Heart left ventricle (tissue), 16 donors: ENCODE measurements at regions not wholly inside any gene's neighbourhood (a gene's known extent, or its start where the extent isn't known, plus 50 kb on each side); places are given as distances from the start of the nearest gene placed in this dataset.
"Not testable (repeated sequence)": the region's sequence is repeated elsewhere in the genome, so short reads cannot be mapped to it uniquely, and the experiment has no call there.

Source experiments
- ATAC-seq, 4 donors: fragments of 200-7000 bp; cut with Tn5 transposase; one replicate each; pipeline ENCODE4 v1.9.1; 2020 to 2022; ENCODE audit warnings: moderate library complexity in 4 of 4, mild to moderate bottlenecking in 3 of 4, moderate number of reproducible peaks in 1 of 4
- DNase-seq, 5 donors: peaks; one replicate each; pipeline ENCODE4 v3.0.0-alpha.2; 2020
- H3K27ac ChIP-seq, 12 donors: fragments of 200-600 bp; sonication (generic) in 4 of 12; one replicate each; pipeline versions ENCODE4 v1.5.0 to v1.8.0; 2016 to 2022; ENCODE audit warnings: mild to moderate bottlenecking in 2 of 12
- H3K27me3 ChIP-seq, 9 donors: fragments of 200-600 bp; sonication (generic) in 2 of 9; one replicate each; pipeline versions ENCODE4 v1.5.1 to v1.8.0; 2016 to 2022; ENCODE audit warnings: mild to moderate bottlenecking in 3 of 9
- H3K36me3 ChIP-seq, 9 donors: fragments of 200-600 bp; sonication (generic) in 2 of 9; one replicate each; pipeline versions ENCODE4 v1.5.0 to v1.8.0; 2018 to 2022; ENCODE audit warnings: mild to moderate bottlenecking in 2 of 9
- H3K4me1 ChIP-seq, 12 donors: fragments of 200-600 bp; sonication (generic) in 4 of 12; one replicate each; pipeline versions ENCODE4 v1.5.0 to v1.8.0; 2016 to 2022; ENCODE audit warnings: mild to moderate bottlenecking in 3 of 12
- H3K4me3 ChIP-seq, 12 donors: fragments of 200-600 bp; sonication (generic) in 4 of 12; one replicate each; pipeline versions ENCODE4 v1.5.0 to v1.8.0; 2017 to 2022; ENCODE audit warnings: mild to moderate bottlenecking in 9 of 12, moderate library complexity in 4 of 12
- H3K9me3 ChIP-seq, 12 donors: fragments of 200-600 bp; sonication (generic) in 4 of 12; one replicate each; pipeline versions ENCODE4 v1.5.0 to v1.8.0; 2016 to 2022; ENCODE audit warnings: mild to moderate bottlenecking in 1 of 12
- POLR2A ChIP-seq, 2 donors: fragments of 450-650 bp; IDR thresholded peaks; one replicate each; pipeline ENCODE4 v1.6.1; 2017; ENCODE audit warnings: antibody characterized with exemption in 2 of 2, mild to moderate bottlenecking in 2 of 2, moderate library complexity in 2 of 2
- WGBS, 4 donors: extraction: QIAGEN DNeasy Blood & Tissue Kit in 2 of 4; methylation state at CpG; one replicate each; pipeline versions ENCODE4 v1.1.5 to v1.1.7; 2013 to 2018; 5-methylcytosine and 5-hydroxymethylcytosine counted together
- intact Hi-C, 10 donors: fragments of 100-400 bp; cut with DNase I; formaldehyde crosslinking; loops; one replicate each; pipeline versions ENCODE4 v1.11.1 to v1.14.2; 2022
- TF ChIP-seq, protein P1 (sequence below), 12 donors: fragments of 200-600 bp; sonication (generic) in 4 of 12; IDR thresholded peaks; one replicate each; pipeline versions ENCODE4 v1.5.0 to v1.8.0; 2018 to 2022; ENCODE audit warnings: antibody characterized with exemption in 12 of 12, mild to moderate bottlenecking in 5 of 12
- donor health status: ischemic (EF 13 %, LVEDD 7.1; RV severe dilation, severe dysfunction).
- donor health status: healthy with polysubstance abuse.
- donor health status: DM: no; HTN: yes; CAD: no.
- donor health status: DM: no; HTN: no; CAD: no.
- donor health status: ischemic (EF 25% LVEDD 6.9; RV normal size, moderate dysfunction).
- donor health status: ischemic (EF 25% LVEDD 5.7; RV mildly dilated, moderate dysfunction).
- donor health status: healthy.
- donor health status: DM: yes; HTN: yes; CAD: no.
- donor health status: ischemic (EF 35%, LVEDD 5.7; RV mildly dilated, moderate dysfunction).
- donor health status: nonischemic (EF 11% LVEDD 7.7; RV severe dilation, severe dysfunction).
- donor health status: DM: yes; HTN: yes; CAD: no.
- donor health status: PGD.
- donor health status: ischemic (EF 29% LVEDD 5.4; RV normal size, mild dysfunction).
- donor health status: nonischemic (EF 23%, LVEDD 6.1; RV moderate dilation, normal function).

DNA sequence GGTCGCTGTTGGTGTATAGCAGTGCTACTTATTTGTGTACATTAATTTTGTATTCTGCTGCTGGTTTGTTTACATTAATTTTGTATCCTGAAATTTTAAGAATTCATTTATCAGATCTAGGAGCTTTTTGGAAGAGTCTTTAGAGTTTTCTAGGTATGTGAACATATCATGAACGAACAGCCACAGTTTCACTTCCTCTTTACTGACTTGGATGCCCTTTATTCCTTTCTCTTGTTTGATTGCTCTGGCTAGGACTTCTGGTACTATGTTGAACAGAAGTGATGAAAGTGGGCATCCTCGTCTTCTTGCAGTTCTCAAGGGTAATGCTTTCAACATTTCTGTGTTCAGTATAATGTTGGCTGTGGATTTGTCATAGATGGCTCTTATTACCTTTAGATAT is 1757.9 kb downstream of the BRINP3 start:
- Histone ChIP-seq H3K27me3 (no peaks in the 10 kb centered on the region), H3K4me1 (no peaks in the 10 kb centered on the region), H3K27ac (no peak overlapping the region), H3K36me3 (no peaks in the 10 kb centered on the region), H3K9me3 (no peaks in the 10 kb centered on the region), H3K4me3 (no peak overlapping the region)
- TF ChIP-seq, protein P1, sequence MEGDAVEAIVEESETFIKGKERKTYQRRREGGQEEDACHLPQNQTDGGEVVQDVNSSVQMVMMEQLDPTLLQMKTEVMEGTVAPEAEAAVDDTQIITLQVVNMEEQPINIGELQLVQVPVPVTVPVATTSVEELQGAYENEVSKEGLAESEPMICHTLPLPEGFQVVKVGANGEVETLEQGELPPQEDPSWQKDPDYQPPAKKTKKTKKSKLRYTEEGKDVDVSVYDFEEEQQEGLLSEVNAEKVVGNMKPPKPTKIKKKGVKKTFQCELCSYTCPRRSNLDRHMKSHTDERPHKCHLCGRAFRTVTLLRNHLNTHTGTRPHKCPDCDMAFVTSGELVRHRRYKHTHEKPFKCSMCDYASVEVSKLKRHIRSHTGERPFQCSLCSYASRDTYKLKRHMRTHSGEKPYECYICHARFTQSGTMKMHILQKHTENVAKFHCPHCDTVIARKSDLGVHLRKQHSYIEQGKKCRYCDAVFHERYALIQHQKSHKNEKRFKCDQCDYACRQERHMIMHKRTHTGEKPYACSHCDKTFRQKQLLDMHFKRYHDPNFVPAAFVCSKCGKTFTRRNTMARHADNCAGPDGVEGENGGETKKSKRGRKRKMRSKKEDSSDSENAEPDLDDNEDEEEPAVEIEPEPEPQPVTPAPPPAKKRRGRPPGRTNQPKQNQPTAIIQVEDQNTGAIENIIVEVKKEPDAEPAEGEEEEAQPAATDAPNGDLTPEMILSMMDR (IDR thresholded peaks at IDR 0.05) = no peak
- no peak for TF ChIP-seq POLR2A (IDR thresholded peaks at IDR 0.05)
- DNase-seq (no peak), ATAC-seq (no peak)
- intact Hi-C loops = no loop called here
- WGBS, 4 donors = 49 to 60% (median 54%) methylated on average over 3 of the region's 3 CpGs

DNA sequence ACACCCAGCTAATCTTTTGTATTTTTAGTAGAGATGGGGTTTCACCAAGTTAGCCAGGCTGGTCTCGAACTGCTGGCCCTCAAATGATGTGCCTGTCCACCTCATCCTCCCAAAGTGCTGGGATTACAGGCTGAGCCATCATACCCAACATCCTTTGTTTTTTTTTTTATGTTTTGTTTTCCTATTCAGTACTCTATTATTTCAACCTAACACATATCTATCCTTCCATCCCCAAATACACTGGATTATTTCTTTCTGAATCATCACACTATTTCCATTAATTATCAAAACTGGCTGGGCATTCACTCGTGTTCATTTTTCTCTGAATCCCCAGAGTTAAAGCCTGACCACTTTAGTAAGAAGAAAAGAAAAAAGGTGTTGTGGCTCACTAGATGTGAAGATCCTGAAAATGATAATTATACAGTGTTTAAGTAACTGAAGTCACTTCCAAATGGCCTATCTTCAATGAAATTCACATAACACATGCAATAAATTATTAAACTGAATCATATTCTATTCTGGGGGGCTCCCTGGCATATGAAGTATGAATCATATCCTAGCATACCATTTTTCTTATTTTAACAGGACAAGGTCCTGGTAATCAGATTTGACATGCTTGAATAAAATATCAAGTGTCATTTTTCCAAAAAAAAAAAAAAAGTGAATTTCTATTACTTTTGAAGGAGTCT is 1754.2 kb downstream of the BRINP3 start:
- 70 to 75% (median 74%) methylated on average over 2 of the region's 2 CpGs for WGBS, 4 donors
- H3K4me3 ChIP-seq = no peak overlapping the region
- no peaks in the 10 kb centered on the region for H3K4me1 ChIP-seq
- H3K27me3 ChIP-seq = no peaks in the 10 kb centered on the region
- intact Hi-C loops = no loop called here
- no peak for DNase-seq
- no peak for ATAC-seq
- no peaks in the 10 kb centered on the region for H3K36me3 ChIP-seq
- no peak overlapping the region for H3K27ac ChIP-seq
- TF ChIP-seq, protein P1 (IDR thresholded peaks at IDR 0.05) = no peak
- TF ChIP-seq POLR2A (IDR thresholded peaks at IDR 0.05) = no peak
- H3K9me3 ChIP-seq = peaks cover 0 to 4% (median 0%) of the 10 kb centered on the region in 12 donors

DNA sequence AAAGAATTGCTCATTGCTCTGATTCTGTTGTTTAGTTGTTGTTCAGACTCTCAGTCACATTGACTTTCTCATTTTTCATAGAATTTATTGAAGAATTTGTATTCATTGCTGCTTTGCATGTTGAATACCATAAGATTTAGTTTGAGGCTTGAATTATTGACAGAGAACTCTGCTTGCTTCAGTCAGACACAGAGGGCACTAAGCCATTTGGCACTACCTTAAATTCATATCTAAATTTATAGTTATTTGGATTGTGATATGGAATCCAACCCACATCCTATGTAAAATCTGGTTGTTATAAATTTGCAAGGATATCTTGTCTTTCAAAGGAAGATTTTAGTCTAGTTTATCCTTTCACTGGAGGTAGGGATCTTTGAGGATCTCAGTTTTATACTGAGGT is 1748.6 kb downstream of the BRINP3 start:
- Histone ChIP-seq H3K27me3 (no peaks in the 10 kb centered on the region), H3K4me3 (no peak overlapping the region), H3K4me1 (no peaks in the 10 kb centered on the region), H3K9me3 (peaks cover 0 to 8% (median 0%) of the 10 kb centered on the region in 12 donors), H3K27ac (no peak overlapping the region), H3K36me3 (no peaks in the 10 kb centered on the region)
- intact Hi-C loops = no loop called here
- ATAC-seq (no peak), DNase-seq (no peak)
- TF ChIP-seq, protein P1 (IDR thresholded peaks at IDR 0.05) = no peak
- no peak for TF ChIP-seq POLR2A (IDR thresholded peaks at IDR 0.05)

DNA sequence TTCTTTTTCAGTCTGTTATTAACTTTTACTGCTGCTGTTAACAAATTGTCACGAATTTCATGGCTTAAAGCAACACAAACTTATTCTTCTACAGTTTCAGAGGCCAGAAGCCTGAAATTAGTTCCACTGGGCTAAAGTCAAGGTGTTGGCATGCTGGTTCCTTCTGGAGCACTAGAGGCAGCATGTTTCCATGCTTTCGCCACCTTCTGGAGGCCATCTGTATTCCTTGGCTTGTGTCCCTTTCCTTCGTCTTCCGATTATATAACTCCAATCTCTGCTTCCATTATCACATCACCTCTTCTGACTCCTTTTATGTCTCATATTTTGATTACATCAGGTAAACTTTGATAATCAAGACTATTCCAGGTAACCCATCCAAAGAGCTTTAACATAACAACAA is 1742.1 kb downstream of the BRINP3 start:
- WGBS, 4 donors = 70 to 81% (median 76%) methylated on average over 4 of the region's 4 CpGs
- intact Hi-C loops = no loop called here
- ATAC-seq = no peak
- H3K27me3 ChIP-seq = no peaks in the 10 kb centered on the region
- DNase-seq = no peak
- H3K4me1 ChIP-seq = no peaks in the 10 kb centered on the region
- TF ChIP-seq, protein P1 (IDR thresholded peaks at IDR 0.05) = no peak
- no peak for TF ChIP-seq POLR2A (IDR thresholded peaks at IDR 0.05)
- H3K36me3 ChIP-seq = no peaks in the 10 kb centered on the region
- H3K27ac ChIP-seq = no peak overlapping the region
- H3K9me3 ChIP-seq = peaks cover 0 to 5% (median 0%) of the 10 kb centered on the region in 12 donors
- H3K4me3 ChIP-seq = no peak overlapping the region

DNA sequence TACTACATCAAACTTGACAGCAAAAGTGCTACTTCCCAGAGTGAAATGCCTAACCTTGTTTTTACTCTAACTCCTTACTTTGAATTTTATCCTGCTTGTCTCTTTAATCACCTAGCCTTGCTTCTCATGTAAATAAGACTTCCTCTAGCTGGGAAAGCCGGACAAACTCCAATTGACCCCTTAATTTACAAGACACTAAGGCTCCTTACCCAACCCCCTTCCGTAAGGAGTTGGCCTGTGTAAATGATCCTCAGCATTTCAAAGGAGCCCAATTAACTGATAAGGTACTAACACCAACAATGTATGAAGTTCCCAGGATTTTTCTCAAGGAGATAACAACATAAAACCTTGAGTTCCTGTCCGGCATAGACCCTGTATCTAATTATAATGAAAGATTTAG is 1728.4 kb downstream of the BRINP3 start:
- H3K4me1 ChIP-seq, H3K27ac ChIP-seq, DNase-seq, H3K36me3 ChIP-seq, intact Hi-C loops, ATAC-seq, H3K27me3 ChIP-seq, H3K9me3 ChIP-seq, H3K4me3 ChIP-seq: not testable (repeated sequence)
- WGBS, 4 donors = 44 to 56% (median 45%) methylated on average over 3 of the region's 3 CpGs

DNA sequence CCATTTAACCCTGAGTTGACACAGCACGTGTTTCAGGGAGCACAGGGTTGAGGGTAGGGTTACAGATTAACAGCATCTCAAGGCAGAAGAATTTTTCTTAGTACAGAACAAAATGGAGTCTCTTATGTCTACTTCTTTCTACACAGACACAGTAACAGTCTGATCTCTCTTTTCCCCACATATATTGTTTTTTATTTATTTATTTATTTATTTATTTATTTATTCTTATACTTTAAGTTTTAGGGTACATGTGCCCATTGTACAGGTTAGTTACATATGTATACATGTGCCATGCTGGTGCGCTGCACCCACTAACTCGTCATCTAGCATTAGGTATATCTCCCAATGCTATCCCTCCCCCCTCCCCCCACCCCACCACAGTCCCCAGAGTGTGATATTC is 1725.6 kb downstream of the BRINP3 start:
- H3K27me3 ChIP-seq, H3K27ac ChIP-seq, ATAC-seq, H3K4me3 ChIP-seq, H3K36me3 ChIP-seq, DNase-seq, H3K9me3 ChIP-seq, intact Hi-C loops, H3K4me1 ChIP-seq: not testable (repeated sequence)
- 73 to 84% (median 81%) methylated on average over 3 of the region's 3 CpGs for WGBS, 4 donors

DNA sequence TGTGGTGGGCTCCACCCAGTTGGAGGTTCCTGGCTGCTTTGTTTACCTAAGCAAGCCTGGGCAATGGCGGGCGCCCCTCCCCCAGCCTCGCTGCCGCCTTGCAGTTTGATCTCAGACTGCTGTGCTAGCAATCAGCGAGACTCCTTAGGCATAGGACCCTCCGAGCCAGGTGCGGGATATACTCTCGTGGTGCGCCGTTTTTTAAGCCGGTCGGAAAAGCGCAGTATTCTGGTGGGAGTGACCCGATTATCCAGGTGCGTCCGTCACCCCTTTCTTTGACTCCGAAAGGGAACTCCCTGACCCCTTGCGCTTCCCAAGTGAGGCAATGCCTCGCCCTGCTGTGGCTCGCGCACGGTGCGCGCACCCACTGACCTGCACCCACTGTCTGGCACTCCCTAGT is 1719.9 kb downstream of the BRINP3 start:
- H3K4me1 ChIP-seq, H3K27me3 ChIP-seq, H3K4me3 ChIP-seq, DNase-seq, H3K27ac ChIP-seq, ATAC-seq, H3K9me3 ChIP-seq, intact Hi-C loops, H3K36me3 ChIP-seq: not testable (repeated sequence)
- 84 to 96% (median 90%) methylated on average over 18 to 24 of the region's 24 CpGs for WGBS, 4 donors
